GM12878 (cell line): ENCODE measurements at regions not wholly inside any gene's neighbourhood (a gene's known extent, or its start where the extent isn't known, plus 50 kb on each side); places are given as distances from the start of the nearest gene placed in this dataset.

Source experiments
- ATAC-seq: fragments of 200-7000 bp; cut with Tn5 transposase; 3 replicates; pipeline ENCODE4 v1.9.1; 2020; ENCODE audit warnings: mild to moderate bottlenecking, moderate library complexity
- BruUV-seq: library from RNA; stranded (reverse); fragments of 400-500 nt; replicated peaks from 2 replicates; lab custom pipeline; 2021; lab: Mats Ljungman, UMichigan
- CTCF ChIA-PET: fragments of 300-600 bp; sonication (Branson Sonifier 250); formaldehyde crosslinking; extraction: SDS; loops from one replicate; lab custom pipeline; 2021; ENCODE audit warnings: inconsistent platforms; lab: Yijun Ruan, JAX
- POLR2A ChIA-PET: fragments of 350-600 bp; formaldehyde crosslinking; extraction: SDS; loops from one replicate; lab custom pipeline; 2021; ENCODE audit warnings: inconsistent platforms; lab: Charles Lee
- RAD21 ChIA-PET: fragments of 300-600 bp; sonication (Branson Sonifier 250); formaldehyde crosslinking; loops from one replicate; lab custom pipeline; 2023; ENCODE audit warnings: antibody characterized with exemption; ENCODE audit not compliant: unreplicated experiment; lab: Charles Lee
- SMC1A ChIA-PET: fragments of 300-600 bp; sonication (Branson Sonifier 250); formaldehyde crosslinking; loops from one replicate; lab custom pipeline; 2023; ENCODE audit not compliant: unreplicated experiment, uncharacterized antibody; lab: Charles Lee
- DNase-seq: peaks from one replicate; pipeline ENCODE4 v3.0.0-alpha.2; 2011; ENCODE audit warnings: low read depth, low spot score
- FAIRE-seq: peaks from 3 replicates; lab custom pipeline; 2011; peaks lifted over from hg19 to GRCh38; lab: Jason Lieb, UNC
- H2AFZ ChIP-seq: 2 replicates; pipeline ENCODE4 v1.6.0; 2011; ENCODE audit warnings: low read depth, low read length, control low read depth; ENCODE audit not compliant: control insufficient read depth
- H3K27ac ChIP-seq: 2 replicates; pipeline ENCODE4 v1.5.1; 2011; ENCODE audit warnings: control low read depth; ENCODE audit not compliant: control insufficient read depth, insufficient read depth
- H3K27me3 ChIP-seq, 2 experiments: replicated peaks in 1 of 2; 2 replicates each; pipeline versions ENCODE4 v1.6.0 to v1.6.1; 2011; ENCODE audit warnings: low read length in 1 of 2; ENCODE audit not compliant: control insufficient read depth in 2 of 2, insufficient read depth in 2 of 2
- H3K36me3 ChIP-seq, 2 experiments: 2 replicates each; pipeline ENCODE4 v1.5.1; 2011; ENCODE audit warnings: low read length in 1 of 2; ENCODE audit not compliant: control insufficient read depth in 2 of 2, insufficient read depth in 2 of 2
- H3K4me1 ChIP-seq: 2 replicates; pipeline ENCODE4 v1.6.1; 2011; ENCODE audit warnings: mild to moderate bottlenecking, low read length, moderate library complexity, mixed read lengths; ENCODE audit not compliant: control insufficient read depth, insufficient read depth
- H3K4me2 ChIP-seq: 2 replicates; pipeline ENCODE4 v1.6.0; 2011; ENCODE audit warnings: control low read depth; ENCODE audit not compliant: control insufficient read depth, insufficient read depth
- H3K4me3 ChIP-seq: fragments of 200-600 bp; sonication (generic); 2 replicates; pipeline ENCODE4 v1.5.1; 2016
- H3K79me2 ChIP-seq: 2 replicates; pipeline ENCODE4 v1.6.0; 2011; ENCODE audit warnings: low read length; ENCODE audit not compliant: control insufficient read depth, insufficient read depth
- H3K9ac ChIP-seq: 2 replicates; pipeline ENCODE4 v1.8.0; 2011; ENCODE audit warnings: low read length, control low read depth, mixed read lengths; ENCODE audit not compliant: control insufficient read depth, insufficient read depth
- H3K9me3 ChIP-seq: replicated peaks from 3 replicates; pipeline ENCODE4 v1.5.1; 2011; ENCODE audit warnings: mild to moderate bottlenecking, low read length; ENCODE audit not compliant: control insufficient read depth, insufficient read depth
- H4K20me1 ChIP-seq: 2 replicates; pipeline ENCODE4 v1.6.0; 2011; ENCODE audit not compliant: control insufficient read depth, insufficient read depth
- ASH2L ChIP-seq: fragments of 300-600, 200-600 bp; sonication (generic); IDR thresholded peaks from 2 replicates; pipeline ENCODE4 v1.6.1; 2017; ENCODE audit warnings: low read depth, mild to moderate bottlenecking, borderline replicate concordance
- BRCA1 ChIP-seq: IDR thresholded peaks from 2 replicates; pipeline ENCODE4 v1.6.1; 2011; ENCODE audit warnings: low read depth, low read length, improper control_type of control experiment
- FOXM1 ChIP-seq: IDR thresholded peaks from 2 replicates; pipeline ENCODE4 v1.6.1; 2012; ENCODE audit warnings: low read depth, mild to moderate bottlenecking, inconsistent platforms, low read length, moderate library complexity
- NR2C2 ChIP-seq: IDR thresholded peaks from 2 replicates; pipeline ENCODE4 v1.6.1; 2011; ENCODE audit warnings: borderline replicate concordance, low read depth; ENCODE audit not compliant: control insufficient read depth, insufficient read length
- SREBF1 ChIP-seq: IDR thresholded peaks from 2 replicates; pipeline ENCODE4 v1.6.1; 2012; ENCODE audit warnings: mild to moderate bottlenecking, low read length
- SRF ChIP-seq, 2 experiments: IDR thresholded peaks; 2 replicates each; pipeline ENCODE4 v1.6.1; 2011; ENCODE audit warnings: low read depth in 2 of 2, low read length in 2 of 2, mild to moderate bottlenecking in 1 of 2, moderate library complexity in 1 of 2
- ZNF207 ChIP-seq: fragments of 450-650 bp; IDR thresholded peaks from 2 replicates; pipeline ENCODE4 v1.6.1; 2014; ENCODE audit warnings: antibody characterized with exemption, mild to moderate bottlenecking, borderline replicate concordance
- ZZZ3 ChIP-seq: IDR thresholded peaks from 2 replicates; pipeline ENCODE4 v1.6.1; 2011; ENCODE audit warnings: low read depth; ENCODE audit not compliant: control insufficient read depth, insufficient read length
- WGBS: methylation state at CpG from one replicate; pipeline ENCODE4 v1.1.6; 2016; ENCODE audit warnings: low lambda C conversion rate; ENCODE audit not compliant: insufficient replicate concordance, insufficient coverage; ENCODE audit errors: missing lambda C conversion rate; 5-methylcytosine and 5-hydroxymethylcytosine counted together
- in situ Hi-C: fragments of 300-500 bp; cut with MboI; formaldehyde crosslinking; loops from 9 replicates; pipeline ENCODE4 v1.14.3; 2018; ENCODE audit warnings: mixed read lengths
- intact Hi-C: fragments of 100-400 bp; cut with micrococcal nuclease; formaldehyde crosslinking; loops from one replicate; pipeline ENCODE4 v1.14.2; 2022; ENCODE audit not compliant: unreplicated experiment
- TF ChIP-seq, protein P1 (sequence below): fragments of 450-650 bp; IDR thresholded peaks from 2 replicates; pipeline ENCODE4 v1.6.1; 2016; ENCODE audit warnings: mild to moderate bottlenecking

DNA sequence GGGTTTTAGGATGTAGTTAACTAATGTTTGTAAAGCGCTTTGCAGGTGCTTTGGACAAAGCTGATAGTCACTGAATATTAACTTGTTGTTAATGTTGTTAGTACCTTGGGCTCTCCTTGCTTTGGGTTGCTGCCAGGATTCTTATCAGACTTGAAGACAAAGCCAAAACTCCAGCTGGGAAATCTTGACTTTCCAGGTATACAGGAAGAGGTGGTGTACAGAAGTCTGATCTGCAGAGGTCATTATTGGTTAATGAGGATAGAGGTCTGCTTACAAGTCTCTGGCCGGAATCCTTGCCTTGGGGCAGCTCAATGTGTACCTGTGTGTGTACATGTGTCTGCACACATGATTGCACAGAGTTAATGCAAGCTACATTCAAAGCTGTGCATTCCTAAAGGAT lies 96.0 kb upstream of the POU3F1 start:
- Histone ChIP-seq H4K20me1 (no peaks in the 10 kb centered on the region), H3K79me2 (no peaks in the 10 kb centered on the region), H3K4me1 (no peaks in the 10 kb centered on the region)
- intact Hi-C loops: no loop called here
- POLR2A ChIA-PET: no interaction called here
- TF ChIP-seq NR2C2 (no peak), ZZZ3 (no peak)
- TF ChIP-seq, all 136 proteins: peak for 0
- no peak overlapping the region for H3K9ac ChIP-seq
- in situ Hi-C loops: no loop called here
- DNase-seq: no peak
- H3K9me3 ChIP-seq: peaks cover 1% of the 10 kb centered on the region; the same call in 2 of the 3 replicates
- H3K27me3 ChIP-seq: peaks cover 0 to 7% of the 10 kb centered on the region in 2 experiments; a peak in 2 of 4 replicates
- no peak for FAIRE-seq
- BruUV-seq: no TSS peak
- 0% methylated on average over 2 of the region's 2 CpGs for WGBS
- no peaks in the 10 kb centered on the region for H3K36me3 ChIP-seq
- ChIA-PET SMC1A (interaction anchor here (0.7 to 1.7 kb wide), 3 partner anchors 10 to 71 kb away, joined by 3 to 4 read pairs (median 3); no protein-coding TSS in a partner anchor), CTCF (interaction anchor here (2.2 kb wide), 1 partner anchor 9 kb away, joined by 11 read pairs; no protein-coding TSS in a partner anchor), RAD21 (interaction anchor here (0.7 kb wide), 1 partner anchor 103 kb away, joined by 3 read pairs; no protein-coding TSS in a partner anchor)
- H3K4me2 ChIP-seq: no peak overlapping the region
- no peak for ATAC-seq
- H2AFZ ChIP-seq: no peak overlapping the region
- no peak overlapping the region for H3K27ac ChIP-seq
- H3K4me3 ChIP-seq: no peak overlapping the region

DNA sequence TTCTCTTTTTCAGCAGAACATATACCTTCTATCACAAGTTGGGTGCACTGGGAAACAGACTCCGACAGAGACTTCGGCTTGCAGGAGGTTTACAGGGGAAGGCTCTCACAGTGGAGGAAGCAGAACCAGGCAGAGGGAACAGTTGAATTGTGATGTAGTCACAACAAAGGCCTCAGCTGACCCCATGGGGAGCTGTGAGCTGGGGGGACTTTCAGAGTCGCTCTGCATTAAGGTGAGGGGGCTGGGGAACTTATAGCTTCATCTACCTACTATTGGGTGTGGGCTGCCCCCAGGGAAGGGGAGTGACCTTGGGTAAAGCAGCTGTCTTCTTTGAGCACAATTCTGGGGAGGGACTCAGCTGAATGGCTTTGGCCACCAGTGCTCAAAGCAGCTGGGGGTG lies 94.9 kb upstream of the POU3F1 start:
- RAD21 ChIA-PET: no interaction called here
- H3K9ac ChIP-seq: no peak overlapping the region
- intact Hi-C loops (no loop called here), in situ Hi-C loops (no loop called here)
- no TSS peak for BruUV-seq
- no peak overlapping the region for H3K4me2 ChIP-seq
- H3K79me2 ChIP-seq: no peaks in the 10 kb centered on the region
- H3K4me1 ChIP-seq: no peaks in the 10 kb centered on the region
- SMC1A ChIA-PET: interaction anchor here (1.7 kb wide), 1 partner anchor 70 kb away, joined by 4 read pairs; no protein-coding TSS in a partner anchor
- H3K27me3 ChIP-seq: peaks cover 4 to 9% of the 10 kb centered on the region in 2 experiments; a peak in 3 of 4 replicates
- H2AFZ ChIP-seq: no peak overlapping the region
- no peak for DNase-seq
- POLR2A ChIA-PET: no interaction called here
- FAIRE-seq: no peak
- no peaks in the 10 kb centered on the region for H3K36me3 ChIP-seq
- H4K20me1 ChIP-seq: no peaks in the 10 kb centered on the region
- ATAC-seq: no peak
- TF ChIP-seq ZNF207: no peak
- TF ChIP-seq ASH2L: no peak
- TF ChIP-seq BRCA1: no peak
- no peak for TF ChIP-seq FOXM1
- TF ChIP-seq, protein P1, sequence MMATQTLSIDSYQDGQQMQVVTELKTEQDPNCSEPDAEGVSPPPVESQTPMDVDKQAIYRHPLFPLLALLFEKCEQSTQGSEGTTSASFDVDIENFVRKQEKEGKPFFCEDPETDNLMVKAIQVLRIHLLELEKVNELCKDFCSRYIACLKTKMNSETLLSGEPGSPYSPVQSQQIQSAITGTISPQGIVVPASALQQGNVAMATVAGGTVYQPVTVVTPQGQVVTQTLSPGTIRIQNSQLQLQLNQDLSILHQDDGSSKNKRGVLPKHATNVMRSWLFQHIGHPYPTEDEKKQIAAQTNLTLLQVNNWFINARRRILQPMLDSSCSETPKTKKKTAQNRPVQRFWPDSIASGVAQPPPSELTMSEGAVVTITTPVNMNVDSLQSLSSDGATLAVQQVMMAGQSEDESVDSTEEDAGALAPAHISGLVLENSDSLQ: no peak
- no peak for TF ChIP-seq SREBF1
- TF ChIP-seq SRF (IDR thresholded peaks at IDR 0.05; ENCODE audit: low read depth in 2 of 2, low read length in 2 of 2): no peak
- no peak overlapping the region for H3K27ac ChIP-seq
- CTCF ChIA-PET: interaction anchor here (0.6 to 2.2 kb wide), 2 partner anchors 10 to 113 kb away, joined by 3 to 11 read pairs; no protein-coding TSS in a partner anchor
- 33% methylated on average over 3 of the region's 3 CpGs for WGBS
- H3K4me3 ChIP-seq: no peak overlapping the region
- H3K9me3 ChIP-seq: peaks cover 1% of the 10 kb centered on the region; the same call in 2 of the 3 replicates
